ENCODE measurements at regions not wholly inside any gene's neighbourhood (a gene's known extent, or its start where the extent isn't known, plus 50 kb on each side); places are given as distances from the start of the nearest gene placed in this dataset.

- no peak for TF ChIP-seq ELF1 (IDR thresholded peaks at IDR 0.05; ENCODE audit: borderline replicate concordance, low read depth)
- TF ChIP-seq SRF (IDR thresholded peaks at IDR 0.05; ENCODE audit: low read depth) = no peak
- TF ChIP-seq TCF7L2 (IDR thresholded peaks at IDR 0.05; ENCODE audit: borderline replicate concordance, extremely low read depth, insufficient read depth, insufficient read length) = no peak
- TF ChIP-seq, protein P1, sequence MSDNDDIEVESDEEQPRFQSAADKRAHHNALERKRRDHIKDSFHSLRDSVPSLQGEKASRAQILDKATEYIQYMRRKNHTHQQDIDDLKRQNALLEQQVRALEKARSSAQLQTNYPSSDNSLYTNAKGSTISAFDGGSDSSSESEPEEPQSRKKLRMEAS (IDR thresholded peaks at IDR 0.05) = no peak
- TF ChIP-seq SIN3A (IDR thresholded peaks at IDR 0.05; ENCODE audit: low read depth) = no peak
- TF ChIP-seq JUND (IDR thresholded peaks at IDR 0.05) = no peak
- no peak for TF ChIP-seq EZH2 (IDR thresholded peaks at IDR 0.05)
- no peak for TF ChIP-seq CBX3 (IDR thresholded peaks at IDR 0.05; ENCODE audit: low read depth)
- no peak for TF ChIP-seq POLR2A (IDR thresholded peaks at IDR 0.05; ENCODE audit: borderline replicate concordance, extremely low read depth, insufficient read depth, insufficient read length)
- no peak for TF ChIP-seq RAD21 (IDR thresholded peaks at IDR 0.05; ENCODE audit: low read depth)
- TF ChIP-seq YY1 (IDR thresholded peaks at IDR 0.05; ENCODE audit: extremely low read depth, insufficient replicate concordance, low read depth, low read length) = no peak
- TF ChIP-seq ATF3 (IDR thresholded peaks at IDR 0.05) = no peak
- no peak for TF ChIP-seq EGR1 (IDR thresholded peaks at IDR 0.05; ENCODE audit: low read depth)
- no peak for TF ChIP-seq ZBTB33 (IDR thresholded peaks at IDR 0.05; ENCODE audit: extremely low read depth, insufficient replicate concordance, low read length)
- TF ChIP-seq POLR2AphosphoS5 (IDR thresholded peaks at IDR 0.05; ENCODE audit: low read depth, low read length) = no peak
- no peak for TF ChIP-seq ZNF274 (IDR thresholded peaks at IDR 0.05; ENCODE audit: low read depth, low read length)
- TF ChIP-seq ZFX (IDR thresholded peaks at IDR 0.05) = no peak
Measured at GRCh38 chr1:18540136-18540765, 59.5 kb downstream of the KLHDC7A start.

More at GRCh38 chr1:18540136-18540765, 59.5 kb downstream of the KLHDC7A start:
- Histone ChIP-seq H3K9me2 (ENCODE audit: insufficient read depth) (no peaks in the 10 kb centered on the region), H3K4me2 (ENCODE audit: low read length) (no peak overlapping the region), H3K9ac (ENCODE audit: low read length) (no peak overlapping the region), H3K79me2 (ENCODE audit: insufficient read depth, low read length) (no peaks in the 10 kb centered on the region), H3K4me3 (replicated peaks in 1 of 2; ENCODE audit: low read depth in 1 of 2, low read length in 2 of 2) (no peak overlapping the region), H3K27me3 (ENCODE audit: insufficient read depth, low read length) (peaks cover 48% of the 10 kb centered on the region), H2AFZ (ENCODE audit: low read depth, low read length, poor library complexity, severe bottlenecking) (no peak overlapping the region), H4K20me1 (ENCODE audit: insufficient read depth) (no peaks in the 10 kb centered on the region), H3K9me3 (ENCODE audit: control insufficient read depth in 1 of 2, insufficient read depth in 1 of 2, low read depth in 1 of 2, low read length in 2 of 2) (no peaks in the 10 kb centered on the region), H3K4me1 (ENCODE audit: control insufficient read depth in 1 of 2, insufficient read depth in 2 of 2, low read length in 2 of 2) (peaks cover 2 to 4% of the 10 kb centered on the region in 2 experiments; a peak in 2 of 4 replicates), H3K36me3 (ENCODE audit: control insufficient read depth in 1 of 2, insufficient read depth in 2 of 2, low read length in 2 of 2) (no peaks in the 10 kb centered on the region), H3K27ac (ENCODE audit: low read depth, low read length) (no peak overlapping the region)
- ChIA-PET CTCF (interaction anchor here (0.9 kb wide), 1 partner anchor 16 kb away, joined by 3 read pairs; no protein-coding TSS in a partner anchor), POLR2A (no interaction called here), RAD21 (ENCODE audit: low non-redundant PET in 1 of 2, low total read pairs in 2 of 2, uncharacterized antibody in 2 of 2, unreplicated experiment in 2 of 2) (no interaction called here)
- ATAC-seq (no peak), DNase-seq (ENCODE audit: low read depth, low spot score) (no peak)
- intact Hi-C loops (cut with micrococcal nuclease) = no loop called here
- BruUV-seq (replicated peaks) = no TSS peak

Data from HCT116 (cell line).